Smooth muscle cell (in vitro differentiated cells): ENCODE measurements at regions not wholly inside any gene's neighbourhood (a gene's known extent, or its start where the extent isn't known, plus 50 kb on each side); places are given as distances from the start of the nearest gene placed in this dataset.

Experiments
- DNase-seq: peaks from one replicate; lab custom pipeline; 2025; ENCODE audit not compliant: unreplicated experiment; lab: John Stamatoyannopoulos, UW
- H2AFZ ChIP-seq: fragments of 200-600 bp; sonication (generic); 2 replicates; pipeline ENCODE4 v1.6.0; 2016; ENCODE audit warnings: antibody characterized with exemption, low read depth, mild to moderate bottlenecking
- H3F3A ChIP-seq: fragments of 200-600 bp; sonication (generic); 2 replicates; pipeline ENCODE4 v1.6.0; 2017; ENCODE audit warnings: antibody characterized with exemption, low read depth
- H3K27ac ChIP-seq: fragments of 200-600 bp; sonication (generic); 2 replicates; pipeline ENCODE4 v1.5.1; 2016; ENCODE audit warnings: low read depth, mild to moderate bottlenecking
- H3K27me3 ChIP-seq: fragments of 200-600 bp; sonication (generic); 2 replicates; pipeline ENCODE4 v1.6.1; 2016; ENCODE audit warnings: low read depth, mild to moderate bottlenecking
- H3K36me3 ChIP-seq: fragments of 200-600 bp; sonication (generic); 2 replicates; pipeline ENCODE4 v1.5.1; 2016; ENCODE audit warnings: low read depth
- H3K4me1 ChIP-seq: fragments of 200-600 bp; sonication (generic); 2 replicates; pipeline ENCODE4 v1.5.1; 2016; ENCODE audit warnings: low read depth
- H3K4me2 ChIP-seq: fragments of 200-600 bp; sonication (generic); 2 replicates; pipeline ENCODE4 v1.6.0; 2016; ENCODE audit warnings: mild to moderate bottlenecking
- H3K4me3 ChIP-seq: fragments of 200-600 bp; sonication (generic); 2 replicates; pipeline ENCODE4 v1.5.1; 2016; ENCODE audit warnings: mild to moderate bottlenecking
- H3K79me2 ChIP-seq: fragments of 200-600 bp; sonication (generic); 2 replicates; pipeline ENCODE4 v1.6.0; 2016; ENCODE audit warnings: low read depth, mild to moderate bottlenecking
- H3K9ac ChIP-seq: fragments of 200-600 bp; sonication (generic); 2 replicates; pipeline ENCODE4 v1.6.0; 2016; ENCODE audit warnings: low read depth
- H3K9me3 ChIP-seq: fragments of 200-600 bp; sonication (generic); replicated peaks from 2 replicates; pipeline ENCODE4 v1.5.1; 2016; ENCODE audit warnings: low read depth
- H4K20me1 ChIP-seq: fragments of 200-600 bp; sonication (generic); 2 replicates; pipeline ENCODE4 v1.6.0; 2016; ENCODE audit warnings: low read depth
- CTCF ChIP-seq: fragments of 200-600 bp; sonication (generic); IDR thresholded peaks from 2 replicates; pipeline ENCODE4 v1.5.1; 2017; ENCODE audit warnings: borderline replicate concordance, mild to moderate bottlenecking, antibody characterized with exemption; ENCODE audit not compliant: insufficient read depth, poor library complexity, severe bottlenecking
- WGBS: methylation state at CpG from one replicate; pipeline ENCODE4 v1.1.7; 2016; ENCODE audit warnings: low lambda C conversion rate; 5-methylcytosine and 5-hydroxymethylcytosine counted together

- Histone ChIP-seq H3K9me3 (no peaks in the 10 kb centered on the region), H3K4me3 (no peak overlapping the region), H3K27me3 (no peaks in the 10 kb centered on the region), H3F3A (no peaks in the 10 kb centered on the region), H3K4me2 (no peak overlapping the region), H3K36me3 (no peaks in the 10 kb centered on the region), H2AFZ (no peak overlapping the region), H3K27ac (no peak overlapping the region), H3K4me1 (no peaks in the 10 kb centered on the region), H3K9ac (no peak overlapping the region), H4K20me1 (no peaks in the 10 kb centered on the region), H3K79me2 (no peaks in the 10 kb centered on the region)
- DNase-seq = no peak
- TF ChIP-seq CTCF = no peak
- WGBS = 90% methylated on average over 1 of the region's 1 CpG
These were observed 548.1 kb upstream of the GYPC start for GRCh38 chr2:126107883-126108282.

GRCh38 chr2:126115975-126116374 is 540.0 kb upstream of the GYPC start:
- Histone ChIP-seq H3K4me3 (no peak overlapping the region), H3K27ac (no peak overlapping the region), H2AFZ (no peak overlapping the region), H3K27me3 (no peaks in the 10 kb centered on the region), H4K20me1 (no peaks in the 10 kb centered on the region), H3K4me1 (no peaks in the 10 kb centered on the region), H3K4me2 (no peak overlapping the region), H3K9ac (no peak overlapping the region), H3K36me3 (no peaks in the 10 kb centered on the region), H3K79me2 (no peaks in the 10 kb centered on the region), H3K9me3 (no peaks in the 10 kb centered on the region), H3F3A (no peaks in the 10 kb centered on the region)
- DNase-seq = no peak
- WGBS = 74% methylated on average over 2 of the region's 2 CpGs
- no peak for TF ChIP-seq CTCF

DNA sequence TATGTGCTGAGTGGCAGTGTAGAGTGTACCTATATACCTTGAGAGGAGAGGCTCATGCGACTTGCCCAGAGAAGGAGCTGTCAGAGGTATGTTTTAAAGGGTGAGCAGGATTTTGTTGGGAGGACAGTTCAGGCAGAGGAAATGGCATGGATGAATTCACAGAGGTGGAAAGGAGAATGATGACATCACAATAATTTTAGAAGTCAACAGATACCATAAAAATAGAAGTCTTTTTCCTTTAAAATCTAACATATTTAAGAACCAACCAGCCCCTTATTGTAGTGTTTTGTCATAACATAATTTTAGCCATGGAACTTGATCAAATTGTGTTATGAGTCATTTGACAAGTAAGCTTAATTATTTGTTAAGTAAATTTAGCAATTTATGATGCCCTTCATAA is 538.1 kb upstream of the GYPC start:
- WGBS = 82% methylated on average over 1 of the region's 1 CpG
- no peak overlapping the region for H3K4me2 ChIP-seq
- H3K4me1 ChIP-seq = no peaks in the 10 kb centered on the region

More for the DNA sequence above, 538.1 kb upstream of the GYPC start:
- TF ChIP-seq CTCF = no peak
- H3K9ac ChIP-seq = no peak overlapping the region
- no peak overlapping the region for H3K27ac ChIP-seq
- no peaks in the 10 kb centered on the region for H4K20me1 ChIP-seq
- no peaks in the 10 kb centered on the region for H3K36me3 ChIP-seq
- no peaks in the 10 kb centered on the region for H3F3A ChIP-seq
- no peak overlapping the region for H2AFZ ChIP-seq
- no peak overlapping the region for H3K4me3 ChIP-seq
- no peaks in the 10 kb centered on the region for H3K79me2 ChIP-seq
- no peaks in the 10 kb centered on the region for H3K27me3 ChIP-seq
- DNase-seq = no peak
- H3K9me3 ChIP-seq = no peaks in the 10 kb centered on the region
